NCI-H128 (cell line): ENCODE measurements at regions not wholly inside any gene's neighbourhood (a gene's known extent, or its start where the extent isn't known, plus 50 kb on each side); places are given as distances from the start of the nearest gene placed in this dataset.

Source experiments
- DNase-seq: peaks from one replicate; lab custom pipeline; 2025; ENCODE audit not compliant: unreplicated experiment; lab: John Stamatoyannopoulos, UW

- DNase-seq = no peak
Measured at GRCh38 chr16:65936096-65936495, 430.4 kb upstream of the CDH5 start.

- no peak for DNase-seq
Measured at GRCh38 chr16:65934443-65934842, 432.0 kb upstream of the CDH5 start.

DNA sequence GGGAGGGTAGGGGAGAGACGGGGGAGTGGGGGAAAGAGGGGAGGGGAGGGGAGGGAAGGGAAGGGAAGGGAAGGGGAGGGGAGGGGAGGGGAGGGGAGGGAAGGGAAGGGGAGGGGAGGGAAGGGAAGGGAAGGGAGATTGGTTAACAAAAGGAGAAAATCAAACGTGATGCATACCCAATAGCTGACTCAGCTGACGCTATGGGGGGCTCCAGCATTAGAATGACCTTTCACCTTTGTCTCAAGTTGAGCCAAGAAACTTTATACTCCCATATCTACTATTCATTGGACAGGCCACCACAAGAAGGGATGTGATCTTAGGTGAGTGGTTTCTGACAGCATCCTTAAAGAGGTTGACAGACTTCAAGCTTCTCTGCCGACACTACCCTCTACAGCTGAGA is 432.8 kb upstream of the CDH5 start:
- DNase-seq = no peak

- no peak for DNase-seq
Measured at GRCh38 chr16:65932350-65933072, 434.0 kb upstream of the CDH5 start.

DNA sequence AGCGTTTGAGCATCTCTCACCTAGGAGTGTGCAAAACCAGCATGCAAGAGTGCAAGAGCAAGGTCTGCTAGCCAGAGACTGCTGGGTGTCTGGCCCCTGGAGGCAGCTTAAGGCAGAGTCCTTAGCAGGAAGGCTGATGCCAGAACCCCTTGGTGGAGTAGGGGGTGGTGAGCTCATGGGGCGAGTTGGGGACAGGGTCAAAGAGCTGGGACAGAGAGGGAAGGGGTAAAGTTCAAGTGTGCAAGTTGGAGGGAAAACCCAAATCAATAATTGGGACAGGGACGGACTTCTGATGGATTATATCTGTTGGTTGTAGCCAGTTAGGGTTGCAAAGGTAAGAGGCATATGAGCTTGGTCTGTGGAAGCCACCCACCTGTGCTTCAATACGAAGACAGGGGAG is 443.6 kb upstream of the CDH5 start:
- no peak for DNase-seq

DNA sequence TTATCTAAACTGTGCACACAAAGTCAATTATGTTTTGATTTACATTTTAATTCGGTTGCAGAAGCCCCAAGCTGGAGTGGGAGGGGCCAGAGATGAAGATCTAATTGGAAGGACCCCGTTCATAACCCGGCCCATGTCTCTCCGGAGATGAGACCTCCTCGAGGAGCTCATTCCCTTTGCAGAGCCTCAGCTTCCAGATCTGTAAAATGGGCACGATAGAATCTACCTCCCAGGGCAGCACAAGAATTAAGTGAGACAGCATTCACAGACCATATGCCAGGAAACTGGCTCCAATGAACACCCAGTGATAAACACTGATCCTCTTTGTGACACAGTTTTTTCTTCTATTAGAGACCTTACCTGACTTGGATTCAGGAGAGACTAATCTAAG is 446.5 kb upstream of the CDH5 start:
- DNase-seq = no peak

DNA sequence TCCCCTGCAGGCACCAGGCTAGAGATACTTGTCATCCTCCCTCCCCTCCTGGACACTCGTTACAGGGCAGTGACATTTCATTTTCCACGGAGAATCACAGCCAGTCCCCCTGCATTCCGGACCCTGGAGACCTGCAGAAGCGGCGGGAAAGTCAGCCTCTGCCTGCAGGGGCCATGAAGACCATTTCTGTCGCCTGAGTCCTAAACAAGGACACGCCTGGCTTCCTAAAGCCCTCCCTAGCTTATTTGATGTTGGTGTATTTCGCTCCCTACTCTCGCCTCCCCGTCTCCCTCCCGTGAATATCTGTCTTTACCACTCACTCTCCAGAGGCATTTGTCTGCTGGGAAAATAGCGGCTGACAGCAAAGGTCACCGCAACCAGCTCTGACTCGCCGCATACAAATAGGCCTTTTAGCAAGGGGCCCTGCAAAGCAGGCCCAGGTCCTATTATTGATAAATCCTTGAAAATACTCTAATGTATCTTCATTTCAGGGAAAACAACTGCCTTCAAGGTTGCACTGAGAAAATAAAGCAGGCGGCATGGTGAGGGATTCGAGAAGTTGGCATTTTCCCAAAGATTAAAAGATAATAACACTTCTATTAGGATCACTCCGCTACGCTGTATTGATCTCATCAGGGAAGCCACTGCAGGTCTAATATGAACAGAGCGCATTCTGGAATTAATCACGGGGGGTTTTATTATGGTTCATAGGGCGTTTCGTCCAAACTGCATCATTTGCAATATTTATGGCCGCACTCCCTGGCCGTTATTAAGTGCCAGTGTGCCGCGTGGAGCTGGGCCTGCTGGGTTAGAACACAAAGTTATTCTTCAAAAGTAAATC is 447.1 kb upstream of the CDH5 start:
- DNase-seq = no peak

GRCh38 chr16:65917466-65917865 is 449.0 kb upstream of the CDH5 start:
- DNase-seq = no peak

GRCh38 chr16:65916995-65917394 is 449.5 kb upstream of the CDH5 start:
- no peak for DNase-seq

DNA sequence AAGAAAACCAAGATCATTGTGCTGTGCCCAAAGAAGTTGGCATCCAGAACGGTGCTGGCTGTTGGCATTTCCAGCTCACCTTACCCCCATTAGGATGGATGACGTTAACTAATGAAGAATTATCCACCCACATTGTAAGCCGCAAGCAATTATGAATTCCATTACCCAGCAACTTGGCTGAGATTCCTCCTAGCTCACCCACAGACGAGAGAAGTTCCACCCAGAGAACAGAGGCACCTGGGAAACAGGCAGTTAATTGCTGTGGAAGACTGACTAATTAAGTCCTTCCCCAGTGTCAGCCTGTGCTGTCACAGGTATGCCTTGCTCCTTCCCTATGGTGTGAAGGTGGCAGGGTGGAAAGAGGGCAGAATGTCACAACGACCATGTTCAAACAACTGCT is 456.2 kb upstream of the CDH5 start:
- no peak for DNase-seq

DNA sequence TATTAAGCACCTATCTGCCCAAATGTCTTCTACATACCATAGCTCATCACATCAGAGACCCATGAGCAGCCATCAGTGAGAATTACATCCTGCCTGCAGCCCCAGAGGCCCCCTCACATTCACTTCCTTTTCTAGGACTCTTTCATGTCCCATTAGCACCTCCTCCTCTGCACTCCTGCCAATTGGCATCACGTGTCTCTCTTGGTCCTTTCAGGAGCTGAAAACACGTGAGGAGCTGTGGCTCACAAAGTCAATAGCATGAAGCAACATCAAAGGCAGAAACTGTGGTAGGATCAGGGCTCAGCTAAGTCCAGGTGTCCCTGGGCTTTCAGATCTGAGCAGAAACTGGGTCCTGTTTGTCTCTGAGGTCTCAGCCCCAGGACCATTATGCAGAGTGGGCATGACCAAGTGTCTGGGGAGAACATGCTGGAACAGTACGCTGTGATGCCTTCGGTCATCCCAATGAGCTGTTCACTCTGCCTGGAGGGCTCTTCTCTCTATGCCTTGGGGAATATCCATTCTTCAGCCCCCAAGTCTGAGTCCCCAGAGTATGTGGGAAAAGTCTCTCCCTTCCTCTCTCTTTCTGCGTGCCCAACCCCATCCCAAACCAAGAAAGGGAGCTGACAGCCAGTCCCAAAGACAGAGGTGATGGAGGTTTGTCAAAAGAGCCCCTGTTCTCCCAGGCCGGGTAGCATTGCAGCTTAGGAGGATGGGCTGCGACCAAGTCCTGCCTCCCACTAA is 457.0 kb upstream of the CDH5 start:
- DNase-seq = no peak

- no peak for DNase-seq
Measured at GRCh38 chr16:65908568-65908967, 457.9 kb upstream of the CDH5 start.

DNA sequence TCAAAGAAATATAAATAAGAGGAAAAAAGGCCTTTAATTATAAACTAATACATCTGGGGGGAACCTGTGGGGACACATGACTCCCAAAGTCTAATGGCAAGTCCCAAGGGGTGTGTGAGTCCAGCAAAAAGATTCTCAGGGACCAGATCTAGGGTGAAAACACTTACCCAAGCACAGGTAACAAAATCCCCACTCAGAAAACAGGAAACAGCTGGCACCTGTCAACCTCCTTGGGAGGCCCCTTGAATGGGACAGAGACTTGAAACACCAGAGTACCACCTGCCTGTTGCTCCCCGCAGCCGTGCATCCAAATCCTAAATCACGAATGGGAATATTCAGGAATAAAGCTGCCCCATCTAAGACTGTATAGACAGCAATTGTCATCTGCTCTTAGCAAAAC is 461.2 kb upstream of the CDH5 start:
- DNase-seq = peak; percentile 50

DNA sequence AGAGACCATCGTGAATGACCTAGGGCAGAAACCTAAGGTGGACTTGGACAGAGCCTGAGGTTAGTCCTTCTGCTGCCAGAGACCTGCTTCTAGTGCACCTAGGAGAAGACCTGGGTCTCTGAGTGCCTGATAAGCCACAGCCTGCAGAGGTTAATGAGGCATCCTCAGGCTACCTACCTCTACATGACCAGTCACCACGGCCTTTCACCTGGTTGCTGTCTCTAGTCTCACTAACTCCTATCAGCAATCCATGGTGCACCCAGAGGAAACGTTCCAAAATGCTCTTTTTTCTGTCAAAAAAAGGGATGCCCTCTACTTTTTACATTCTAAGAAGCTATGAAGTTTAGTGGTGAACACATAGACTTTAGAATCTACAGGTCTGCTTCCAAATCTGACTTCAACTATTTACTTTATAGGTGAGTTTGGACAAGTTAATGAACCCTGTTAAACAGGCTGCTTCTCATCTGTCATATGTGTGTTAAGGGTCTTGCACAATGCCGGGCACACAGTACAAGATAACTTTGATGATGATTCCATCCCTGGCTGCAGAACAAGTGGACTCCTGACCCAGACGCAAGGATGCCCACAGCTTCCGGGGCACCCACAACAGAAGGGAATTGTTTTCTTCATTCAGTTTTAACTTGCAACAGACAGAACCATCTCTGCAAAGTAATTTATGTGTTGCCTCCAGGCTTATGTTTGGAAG is 469.9 kb upstream of the CDH5 start:
- DNase-seq = no peak

DNA sequence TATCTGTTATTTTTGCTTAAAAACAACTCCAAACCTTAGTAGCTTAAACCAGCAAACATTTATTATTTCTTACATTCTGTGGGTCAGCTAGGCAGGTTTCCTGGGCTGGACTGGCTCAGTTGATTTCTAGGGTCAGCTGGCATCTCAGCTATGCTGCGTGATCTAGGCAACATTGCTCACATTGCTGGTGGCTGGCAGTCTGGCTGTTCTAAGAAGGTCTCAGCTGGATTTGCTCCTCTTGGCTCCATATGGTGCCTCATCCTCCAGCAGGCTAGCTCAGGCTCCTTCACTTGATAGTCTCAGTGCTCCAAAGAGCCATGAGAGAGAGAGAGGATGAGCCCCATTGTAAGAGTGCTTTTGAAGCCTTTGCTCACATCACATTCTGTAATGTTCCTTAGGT is 470.6 kb upstream of the CDH5 start:
- DNase-seq = no peak

- no peak for DNase-seq
Measured at GRCh38 chr16:65895486-65895885, 471.0 kb upstream of the CDH5 start.

GRCh38 chr16:65890203-65890602 is 476.3 kb upstream of the CDH5 start:
- no peak for DNase-seq

DNA sequence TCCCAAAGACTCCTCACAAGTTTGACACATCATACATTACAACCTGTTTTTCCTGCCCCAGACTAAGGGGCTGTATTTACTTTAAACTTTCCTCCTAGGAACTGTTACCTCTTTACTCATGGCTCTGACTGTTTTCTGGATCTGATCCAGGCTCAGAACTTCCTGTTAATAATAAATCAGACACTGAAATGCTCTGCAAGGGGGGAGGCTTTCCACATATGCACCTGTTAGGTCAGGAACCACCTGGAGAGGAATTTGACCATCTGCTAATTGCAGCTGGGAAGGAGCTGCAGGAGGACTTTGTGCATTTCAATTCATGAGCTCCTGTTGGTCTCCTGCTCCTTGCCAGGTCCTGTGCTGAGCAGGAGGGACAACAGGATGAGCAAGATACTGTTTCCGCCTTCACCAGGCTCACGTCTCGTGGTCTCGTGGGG is 476.9 kb upstream of the CDH5 start:
- peak; percentile 1 for DNase-seq

DNA sequence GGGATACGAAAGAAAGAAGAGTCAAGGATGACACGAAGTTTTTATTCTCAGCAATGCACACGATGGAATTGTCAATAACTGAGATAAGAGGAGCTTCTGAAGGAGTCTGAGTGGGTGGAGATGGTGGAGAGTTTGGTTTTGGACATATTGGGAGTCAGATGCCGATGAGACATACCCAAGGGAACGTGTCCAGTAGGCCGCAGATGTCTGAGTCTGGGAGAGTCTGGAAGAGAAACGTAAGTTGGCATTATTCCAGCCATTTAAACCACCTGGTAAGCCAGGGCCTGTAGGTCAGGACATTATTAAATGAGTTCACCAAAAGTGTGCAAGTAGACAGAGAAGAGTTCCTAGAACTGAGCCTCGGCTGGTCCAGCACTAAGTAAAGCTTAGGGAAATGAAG is 478.3 kb upstream of the CDH5 start:
- DNase-seq = no peak

DNA sequence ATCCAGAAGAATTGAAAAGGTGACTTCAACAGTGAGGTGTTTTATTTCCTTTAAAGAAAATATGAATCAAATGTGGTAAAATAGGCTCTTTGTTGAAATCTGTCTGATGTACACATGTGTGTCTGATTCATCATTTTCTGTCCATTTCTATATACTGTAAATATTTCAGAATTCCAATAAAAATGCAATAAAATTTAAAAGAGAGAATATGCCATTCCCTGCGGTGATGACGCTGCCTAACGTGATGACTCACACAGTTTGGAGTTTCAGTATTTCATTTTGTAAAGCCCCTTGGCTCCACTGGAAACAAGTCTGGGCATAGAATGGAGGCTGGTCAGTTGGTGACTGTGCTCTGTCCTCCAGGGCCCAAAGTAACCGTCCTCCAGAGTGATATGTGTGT is 482.5 kb upstream of the CDH5 start:
- no peak for DNase-seq

- no peak for DNase-seq
Measured at GRCh38 chr16:65878347-65878746, 488.1 kb upstream of the CDH5 start.
